SKM-1 (cell line): ENCODE measurements at regions not wholly inside any gene's neighbourhood (a gene's known extent, or its start where the extent isn't known, plus 50 kb on each side); places are given as distances from the start of the nearest gene placed in this dataset.

ENCODE experiments used
- DNase-seq: peaks from one replicate; lab custom pipeline; 2025; ENCODE audit not compliant: unreplicated experiment; lab: John Stamatoyannopoulos, UW

- DNase-seq: no peak
These were observed 170.1 kb upstream of the GRIP1 start for GRCh38 chr12:66848967-66849366.

GRCh38 chr12:66851134-66851533 is 172.3 kb upstream of the GRIP1 start:
- DNase-seq: no peak

- no peak for DNase-seq
These were observed 173.2 kb upstream of the GRIP1 start for GRCh38 chr12:66852091-66852490.

- DNase-seq: no peak
These were observed 173.9 kb upstream of the GRIP1 start for GRCh38 chr12:66852765-66853164.

- DNase-seq: no peak
These were observed 181.0 kb upstream of the GRIP1 start for GRCh38 chr12:66859751-66860440.

- no peak for DNase-seq
These were observed 182.2 kb upstream of the GRIP1 start for GRCh38 chr12:66860752-66861750.

- DNase-seq: no peak
These were observed 183.6 kb upstream of the GRIP1 start for GRCh38 chr12:66862356-66862985.

- DNase-seq: no peak
These were observed 184.4 kb upstream of the GRIP1 start for GRCh38 chr12:66863276-66863675.

GRCh38 chr12:66877925-66878324 is 199.0 kb upstream of the GRIP1 start:
- no peak for DNase-seq

GRCh38 chr12:66879409-66879808 is 200.5 kb upstream of the GRIP1 start:
- no peak for DNase-seq

- DNase-seq: no peak
These were observed 202.5 kb upstream of the GRIP1 start for GRCh38 chr12:66881386-66881785.

- no peak for DNase-seq
These were observed 205.2 kb upstream of the GRIP1 start for GRCh38 chr12:66884091-66884490.

GRCh38 chr12:66885115-66885875 is 206.4 kb upstream of the GRIP1 start:
- no peak for DNase-seq

- DNase-seq: no peak
These were observed 217.9 kb upstream of the GRIP1 start for GRCh38 chr12:66896797-66897196.

- no peak for DNase-seq
These were observed 220.0 kb upstream of the GRIP1 start for GRCh38 chr12:66898700-66899469.

- no peak for DNase-seq
These were observed 220.7 kb upstream of the GRIP1 start for GRCh38 chr12:66899588-66899987.

GRCh38 chr12:66900616-66901015 is 221.7 kb upstream of the GRIP1 start:
- no peak for DNase-seq

- no peak for DNase-seq
These were observed 222.5 kb upstream of the GRIP1 start for GRCh38 chr12:66901138-66901932.

- DNase-seq: no peak
These were observed 223.1 kb upstream of the GRIP1 start for GRCh38 chr12:66902020-66902419.
